Adrenal gland (tissue), 9 donors: ENCODE measurements at regions not wholly inside any gene's neighbourhood (a gene's known extent, or its start where the extent isn't known, plus 50 kb on each side); places are given as distances from the start of the nearest gene placed in this dataset.

Experiments
- DNase-seq, 7 donors: peaks; one replicate each; pipeline ENCODE4 v3.0.0-alpha.2; 2019 to 2020
- H3K27ac ChIP-seq, 5 donors: fragments of 200-600 bp; sonication (generic) in 4 of 5; 1 replicate in 3 of 5; 2 replicates in 2 of 5; pipeline versions ENCODE4 v1.5.1 to v1.8.0; 2016 to 2020; ENCODE audit warnings: mild to moderate bottlenecking in 1 of 5
- H3K27me3 ChIP-seq: fragments of 200-600 bp; 2 replicates; pipeline ENCODE4 v1.8.0; 2021
- H3K36me3 ChIP-seq, 2 donors: fragments of 200-600 bp; replicated peaks in 1 of 2; 1 replicate in 1 of 2; 2 replicates in 1 of 2; pipeline versions ENCODE4 v1.5.1 to v1.8.0; 2018 to 2022
- H3K4me1 ChIP-seq, 2 donors: fragments of 200-600 bp; replicated peaks in 1 of 2; 1 replicate in 1 of 2; 2 replicates in 1 of 2; pipeline versions ENCODE4 v1.5.1 to v1.8.0; 2018 to 2021
- H3K4me3 ChIP-seq, 4 donors: fragments of 200-600 bp; sonication (generic) in 3 of 4; one replicate each; pipeline ENCODE4 v1.5.1; 2016 to 2018
- H3K9me3 ChIP-seq, 3 donors: fragments of 200-600 bp; sonication (generic) in 1 of 3; replicated peaks in 1 of 3; 1 replicate in 2 of 3; 2 replicates in 1 of 3; pipeline versions ENCODE4 v1.5.1 to v1.8.0; 2016 to 2021
- POLR2A ChIP-seq, 2 donors: fragments of 450-650 bp; IDR thresholded peaks; one replicate each; pipeline ENCODE4 v1.6.1; 2017; ENCODE audit warnings: antibody characterized with exemption in 2 of 2, mild to moderate bottlenecking in 2 of 2, moderate library complexity in 1 of 2
- WGBS, 4 donors: extraction: QIAGEN DNeasy Blood & Tissue Kit in 2 of 4; methylation state at CpG; one replicate each; pipeline versions ENCODE4 v1.1.5 to v1.1.7; 2013 to 2017; 5-methylcytosine and 5-hydroxymethylcytosine counted together
- intact Hi-C, 2 donors: fragments of 100-400 bp; cut with DNase I; formaldehyde crosslinking; loops; one replicate each; pipeline versions ENCODE4 v1.14.1 to v1.15.0; 2022 to 2023
- TF ChIP-seq, protein P1 (sequence below), 6 experiments: fragments of 450-650 bp in 4 of 6; fragments of 200-600 bp in 2 of 6; sonication (generic) in 1 of 6; IDR thresholded peaks; 1 replicate in 5 of 6; 2 replicates in 1 of 6; pipeline versions ENCODE4 v1.5.1 to v1.8.0; 2016 to 2021; ENCODE audit warnings: antibody characterized with exemption in 6 of 6, mild to moderate bottlenecking in 2 of 6, moderate library complexity in 1 of 6
- donor health status: healthy with polysubstance abuse.
- donor health status: Bipolar disorder and iron deficiency.
- donor health status: DM: yes; HTN: yes; CAD: no.
- donor health status: DM: no; HTN: no; CAD: no.
- donor health status: DM: no; HTN: no; CAD: no.

DNA sequence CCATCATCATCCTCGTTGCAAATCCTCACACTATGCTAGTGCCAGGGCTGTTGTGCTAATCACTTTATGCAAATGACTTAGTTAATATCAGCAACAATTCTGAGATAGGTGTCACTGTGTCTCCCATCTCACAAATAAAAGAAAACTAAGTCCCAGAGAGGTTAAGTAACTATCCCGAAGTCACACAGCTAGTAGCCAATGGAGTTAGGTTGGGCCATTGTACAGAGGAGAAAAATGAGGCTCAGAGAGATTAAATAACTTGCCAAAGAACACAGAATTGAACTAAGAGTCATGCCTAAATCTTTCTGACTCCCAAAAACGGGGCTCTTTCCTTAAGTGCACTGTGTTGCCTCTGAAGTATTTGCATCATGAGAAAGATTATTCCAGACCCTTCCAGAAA is 146.4 kb downstream of the MIS18A start:
- TF ChIP-seq POLR2A (IDR thresholded peaks at IDR 0.05), result no peak
- TF ChIP-seq, protein P1, sequence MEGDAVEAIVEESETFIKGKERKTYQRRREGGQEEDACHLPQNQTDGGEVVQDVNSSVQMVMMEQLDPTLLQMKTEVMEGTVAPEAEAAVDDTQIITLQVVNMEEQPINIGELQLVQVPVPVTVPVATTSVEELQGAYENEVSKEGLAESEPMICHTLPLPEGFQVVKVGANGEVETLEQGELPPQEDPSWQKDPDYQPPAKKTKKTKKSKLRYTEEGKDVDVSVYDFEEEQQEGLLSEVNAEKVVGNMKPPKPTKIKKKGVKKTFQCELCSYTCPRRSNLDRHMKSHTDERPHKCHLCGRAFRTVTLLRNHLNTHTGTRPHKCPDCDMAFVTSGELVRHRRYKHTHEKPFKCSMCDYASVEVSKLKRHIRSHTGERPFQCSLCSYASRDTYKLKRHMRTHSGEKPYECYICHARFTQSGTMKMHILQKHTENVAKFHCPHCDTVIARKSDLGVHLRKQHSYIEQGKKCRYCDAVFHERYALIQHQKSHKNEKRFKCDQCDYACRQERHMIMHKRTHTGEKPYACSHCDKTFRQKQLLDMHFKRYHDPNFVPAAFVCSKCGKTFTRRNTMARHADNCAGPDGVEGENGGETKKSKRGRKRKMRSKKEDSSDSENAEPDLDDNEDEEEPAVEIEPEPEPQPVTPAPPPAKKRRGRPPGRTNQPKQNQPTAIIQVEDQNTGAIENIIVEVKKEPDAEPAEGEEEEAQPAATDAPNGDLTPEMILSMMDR (IDR thresholded peaks at IDR 0.05), result no peak
- 70 to 83% (median 77%) methylated on average over 3 of the region's 3 CpGs for WGBS, 4 donors
- intact Hi-C loops, result no loop called here
- no peaks in the 10 kb centered on the region for H3K27me3 ChIP-seq
- no peak overlapping the region for H3K27ac ChIP-seq
- H3K4me1 ChIP-seq, result peaks cover 0 to 10% of the 10 kb centered on the region in 2 donors
- DNase-seq, result no peak
- H3K36me3 ChIP-seq, result no peaks in the 10 kb centered on the region
- no peak overlapping the region for H3K4me3 ChIP-seq
- H3K9me3 ChIP-seq, result no peaks in the 10 kb centered on the region

DNA sequence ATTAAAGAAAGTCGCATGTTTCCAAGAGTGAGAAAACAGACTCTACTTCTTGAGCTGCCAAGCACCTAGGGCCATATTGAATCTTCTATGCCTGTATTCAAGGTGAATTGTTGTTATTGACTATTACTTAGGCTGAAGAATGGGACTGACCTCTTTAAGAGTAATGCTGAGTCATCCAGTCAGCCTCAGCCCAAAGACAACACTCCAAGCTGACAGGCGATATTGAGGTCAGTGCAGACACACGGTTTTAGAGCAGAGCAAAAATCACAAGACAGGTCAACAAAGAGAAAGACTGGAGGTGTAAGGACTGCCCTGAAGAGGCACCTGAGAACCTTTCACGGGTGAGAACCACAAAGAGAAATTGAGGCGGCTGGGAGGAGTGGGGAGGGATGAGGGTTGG is 146.9 kb downstream of the MIS18A start:
- WGBS, 4 donors, result 33 to 55% (median 51%) methylated on average over 5 of the region's 5 CpGs
- no peak overlapping the region for H3K27ac ChIP-seq
- intact Hi-C loops, result no loop called here
- no peaks in the 10 kb centered on the region for H3K36me3 ChIP-seq
- H3K4me1 ChIP-seq, result peaks cover 0 to 10% of the 10 kb centered on the region in 2 donors
- H3K4me3 ChIP-seq, result no peak overlapping the region
- DNase-seq, result peak in 6 of 7 donors; percentile 20 to 62 (median 30)
- H3K27me3 ChIP-seq, result no peaks in the 10 kb centered on the region
- TF ChIP-seq POLR2A (IDR thresholded peaks at IDR 0.05), result no peak
- TF ChIP-seq, protein P1 (IDR thresholded peaks at IDR 0.05), result no peak
- H3K9me3 ChIP-seq, result no peaks in the 10 kb centered on the region

DNA sequence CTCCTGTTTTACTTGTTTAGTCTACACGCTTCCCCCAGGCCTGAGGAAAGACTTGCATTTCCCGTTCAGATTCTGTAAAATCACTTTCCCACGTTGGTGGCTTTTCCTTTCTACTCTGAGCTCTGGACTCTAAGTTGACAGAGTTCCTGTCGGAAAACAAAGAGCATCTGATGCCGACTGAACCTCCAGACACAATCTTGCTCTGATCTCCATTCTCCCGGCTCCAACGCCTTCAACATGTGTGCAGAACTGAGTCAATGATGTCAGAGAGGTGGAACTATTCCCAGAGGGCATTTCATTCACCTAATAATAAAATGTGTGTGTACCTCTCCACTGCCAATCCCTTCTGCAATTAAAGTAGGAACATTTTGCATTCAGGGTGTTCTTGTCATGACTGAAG is 147.7 kb downstream of the MIS18A start:
- peaks cover 0 to 10% of the 10 kb centered on the region in 2 donors for H3K4me1 ChIP-seq
- H3K9me3 ChIP-seq, result no peaks in the 10 kb centered on the region
- peak in 1 of 7 donors; percentile 69 for DNase-seq
- H3K36me3 ChIP-seq, result no peaks in the 10 kb centered on the region
- TF ChIP-seq, protein P1 (IDR thresholded peaks at IDR 0.05), result no peak
- TF ChIP-seq POLR2A (IDR thresholded peaks at IDR 0.05), result no peak
- no peak overlapping the region for H3K27ac ChIP-seq
- H3K27me3 ChIP-seq, result no peaks in the 10 kb centered on the region
- WGBS, 4 donors, result 70 to 84% (median 74%) methylated on average over 7 of the region's 7 CpGs
- intact Hi-C loops, result no loop called here
- H3K4me3 ChIP-seq, result no peak overlapping the region

DNA sequence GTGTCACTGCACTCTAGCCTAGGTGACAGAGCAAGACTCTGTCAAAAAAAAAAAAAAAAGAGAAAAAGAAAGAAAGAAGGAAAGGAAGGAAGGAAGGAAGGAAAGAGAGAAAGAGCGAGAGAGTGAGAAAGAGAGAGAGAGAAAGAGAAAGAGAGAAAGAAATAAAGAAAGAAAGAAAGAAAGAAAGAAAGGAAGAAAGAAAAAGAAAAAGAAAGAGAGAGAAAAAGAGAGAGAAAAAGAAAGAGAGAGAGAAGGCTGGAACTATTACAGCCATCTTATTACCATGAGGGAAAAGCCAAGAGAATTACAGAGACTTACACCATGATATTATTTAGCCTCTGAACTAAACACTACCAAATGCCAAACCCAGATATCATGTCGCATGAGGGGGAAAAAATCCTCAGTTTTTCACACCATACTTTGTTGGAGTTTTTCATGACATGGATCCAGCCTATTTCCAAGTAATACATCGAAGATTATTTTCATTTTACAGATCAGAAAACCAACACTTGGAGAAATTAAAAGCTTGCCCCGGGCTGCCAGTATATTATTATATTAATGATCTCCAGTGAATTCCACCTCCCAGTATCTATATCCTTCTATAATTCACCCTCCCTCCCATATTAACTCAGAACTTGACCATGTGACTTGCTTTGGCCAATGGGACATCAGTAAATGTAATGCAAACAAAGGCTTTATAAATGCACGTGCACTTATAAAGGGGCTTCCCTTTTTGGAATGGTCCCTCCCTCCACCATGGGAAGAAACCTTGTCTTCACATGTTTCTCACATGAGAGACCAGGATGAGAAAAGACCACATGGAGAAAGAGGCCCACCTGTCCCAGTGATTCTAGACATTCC is 148.6 kb downstream of the MIS18A start:
- no peak for DNase-seq
- WGBS, 4 donors, result 90 to 94% (median 92%) methylated on average over 5 of the region's 5 CpGs
- Histone ChIP-seq H3K4me1 (peaks cover 0 to 10% of the 10 kb centered on the region in 2 donors), H3K36me3 (no peaks in the 10 kb centered on the region), H3K4me3 (no peak overlapping the region), H3K27ac (no peak overlapping the region), H3K9me3 (no peaks in the 10 kb centered on the region), H3K27me3 (no peaks in the 10 kb centered on the region)
- TF ChIP-seq POLR2A (IDR thresholded peaks at IDR 0.05), result no peak
- TF ChIP-seq, protein P1 (IDR thresholded peaks at IDR 0.05), result no peak
- intact Hi-C loops, result no loop called here
